Smooth muscle cell (in vitro differentiated cells): ENCODE measurements at regions not wholly inside any gene's neighbourhood (a gene's known extent, or its start where the extent isn't known, plus 50 kb on each side); places are given as distances from the start of the nearest gene placed in this dataset.

Experiments used
- DNase-seq: peaks from one replicate; lab custom pipeline; 2025; ENCODE audit not compliant: unreplicated experiment; lab: John Stamatoyannopoulos, UW
- H2AFZ ChIP-seq: fragments of 200-600 bp; sonication (generic); 2 replicates; pipeline ENCODE4 v1.6.0; 2016; ENCODE audit warnings: antibody characterized with exemption, low read depth, mild to moderate bottlenecking
- H3F3A ChIP-seq: fragments of 200-600 bp; sonication (generic); 2 replicates; pipeline ENCODE4 v1.6.0; 2017; ENCODE audit warnings: antibody characterized with exemption, low read depth
- H3K27ac ChIP-seq: fragments of 200-600 bp; sonication (generic); 2 replicates; pipeline ENCODE4 v1.5.1; 2016; ENCODE audit warnings: low read depth, mild to moderate bottlenecking
- H3K27me3 ChIP-seq: fragments of 200-600 bp; sonication (generic); 2 replicates; pipeline ENCODE4 v1.6.1; 2016; ENCODE audit warnings: low read depth, mild to moderate bottlenecking
- H3K36me3 ChIP-seq: fragments of 200-600 bp; sonication (generic); 2 replicates; pipeline ENCODE4 v1.5.1; 2016; ENCODE audit warnings: low read depth
- H3K4me1 ChIP-seq: fragments of 200-600 bp; sonication (generic); 2 replicates; pipeline ENCODE4 v1.5.1; 2016; ENCODE audit warnings: low read depth
- H3K4me2 ChIP-seq: fragments of 200-600 bp; sonication (generic); 2 replicates; pipeline ENCODE4 v1.6.0; 2016; ENCODE audit warnings: mild to moderate bottlenecking
- H3K4me3 ChIP-seq: fragments of 200-600 bp; sonication (generic); 2 replicates; pipeline ENCODE4 v1.5.1; 2016; ENCODE audit warnings: mild to moderate bottlenecking
- H3K79me2 ChIP-seq: fragments of 200-600 bp; sonication (generic); 2 replicates; pipeline ENCODE4 v1.6.0; 2016; ENCODE audit warnings: low read depth, mild to moderate bottlenecking
- H3K9ac ChIP-seq: fragments of 200-600 bp; sonication (generic); 2 replicates; pipeline ENCODE4 v1.6.0; 2016; ENCODE audit warnings: low read depth
- H3K9me3 ChIP-seq: fragments of 200-600 bp; sonication (generic); replicated peaks from 2 replicates; pipeline ENCODE4 v1.5.1; 2016; ENCODE audit warnings: low read depth
- H4K20me1 ChIP-seq: fragments of 200-600 bp; sonication (generic); 2 replicates; pipeline ENCODE4 v1.6.0; 2016; ENCODE audit warnings: low read depth
- WGBS: methylation state at CpG from one replicate; pipeline ENCODE4 v1.1.7; 2016; ENCODE audit warnings: low lambda C conversion rate; 5-methylcytosine and 5-hydroxymethylcytosine counted together
- TF ChIP-seq, protein P1 (sequence below): fragments of 200-600 bp; sonication (generic); IDR thresholded peaks from 2 replicates; pipeline ENCODE4 v1.5.1; 2017; ENCODE audit warnings: borderline replicate concordance, mild to moderate bottlenecking, antibody characterized with exemption; ENCODE audit not compliant: insufficient read depth, poor library complexity, severe bottlenecking

DNA sequence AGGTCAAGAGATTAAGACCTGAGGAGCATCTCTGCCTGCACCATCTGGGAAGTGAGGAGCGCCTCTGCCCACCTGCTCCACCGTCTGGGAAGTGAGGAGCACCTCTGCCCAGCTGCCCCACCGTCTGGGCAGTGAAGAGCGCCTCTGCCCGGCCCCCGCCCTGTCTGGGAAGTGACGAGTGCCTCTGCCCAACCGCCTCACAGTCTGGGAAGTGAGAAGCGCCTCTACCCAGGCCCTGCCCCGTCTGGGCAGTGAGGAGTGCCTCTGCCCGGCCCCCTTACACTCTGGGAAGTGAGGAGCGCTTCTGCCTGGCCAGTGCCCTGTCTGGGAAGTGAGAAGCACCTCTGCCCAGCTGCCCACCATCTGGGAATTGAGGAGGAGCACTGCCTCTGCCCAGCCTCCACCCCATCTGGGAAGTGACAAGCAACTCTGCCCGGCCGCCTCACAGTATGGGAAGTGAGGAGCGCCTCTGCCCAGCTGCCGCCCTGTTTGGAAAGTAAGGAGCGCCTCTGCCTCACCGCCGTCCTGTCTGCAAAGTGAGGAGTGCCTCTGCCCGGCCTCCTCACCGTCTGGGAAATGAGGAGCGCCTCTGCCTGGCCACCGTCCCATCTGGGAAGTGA, 270.4 kb upstream of the NRSN1 start:
- no peak overlapping the region for H3K4me3 ChIP-seq
- no peaks in the 10 kb centered on the region for H3F3A ChIP-seq
- no peaks in the 10 kb centered on the region for H3K4me1 ChIP-seq
- H3K9ac ChIP-seq: no peak overlapping the region
- no peaks in the 10 kb centered on the region for H3K27me3 ChIP-seq
- no peak overlapping the region for H3K27ac ChIP-seq
- H3K36me3 ChIP-seq: no peaks in the 10 kb centered on the region
- H3K4me2 ChIP-seq: no peak overlapping the region
- WGBS: 94% methylated on average over 22 of the region's 23 CpGs
- DNase-seq: no peak
- H3K79me2 ChIP-seq: no peaks in the 10 kb centered on the region
- no peak overlapping the region for H2AFZ ChIP-seq
- TF ChIP-seq, protein P1, sequence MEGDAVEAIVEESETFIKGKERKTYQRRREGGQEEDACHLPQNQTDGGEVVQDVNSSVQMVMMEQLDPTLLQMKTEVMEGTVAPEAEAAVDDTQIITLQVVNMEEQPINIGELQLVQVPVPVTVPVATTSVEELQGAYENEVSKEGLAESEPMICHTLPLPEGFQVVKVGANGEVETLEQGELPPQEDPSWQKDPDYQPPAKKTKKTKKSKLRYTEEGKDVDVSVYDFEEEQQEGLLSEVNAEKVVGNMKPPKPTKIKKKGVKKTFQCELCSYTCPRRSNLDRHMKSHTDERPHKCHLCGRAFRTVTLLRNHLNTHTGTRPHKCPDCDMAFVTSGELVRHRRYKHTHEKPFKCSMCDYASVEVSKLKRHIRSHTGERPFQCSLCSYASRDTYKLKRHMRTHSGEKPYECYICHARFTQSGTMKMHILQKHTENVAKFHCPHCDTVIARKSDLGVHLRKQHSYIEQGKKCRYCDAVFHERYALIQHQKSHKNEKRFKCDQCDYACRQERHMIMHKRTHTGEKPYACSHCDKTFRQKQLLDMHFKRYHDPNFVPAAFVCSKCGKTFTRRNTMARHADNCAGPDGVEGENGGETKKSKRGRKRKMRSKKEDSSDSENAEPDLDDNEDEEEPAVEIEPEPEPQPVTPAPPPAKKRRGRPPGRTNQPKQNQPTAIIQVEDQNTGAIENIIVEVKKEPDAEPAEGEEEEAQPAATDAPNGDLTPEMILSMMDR: no peak
- H3K9me3 ChIP-seq: no peaks in the 10 kb centered on the region
- no peaks in the 10 kb centered on the region for H4K20me1 ChIP-seq

DNA sequence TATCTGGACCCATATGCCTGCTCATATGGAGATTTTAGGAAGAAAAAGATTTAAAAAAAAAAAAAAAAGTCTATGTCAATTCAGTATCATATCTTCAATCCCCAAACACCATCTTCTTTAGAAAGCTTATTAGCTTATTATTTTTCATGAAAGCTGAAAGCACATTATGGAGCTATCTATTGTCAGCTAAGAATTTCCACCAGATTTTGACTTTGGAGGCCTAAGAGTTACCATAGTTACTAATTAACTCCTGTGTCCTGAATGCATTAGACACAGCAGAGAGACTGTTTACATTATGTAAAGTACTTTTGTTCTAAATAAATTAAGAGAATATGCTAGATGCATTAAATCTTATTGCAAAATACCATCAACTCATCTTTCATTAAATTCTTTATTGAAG, 255.5 kb upstream of the NRSN1 start:
- H3K36me3 ChIP-seq: no peaks in the 10 kb centered on the region
- TF ChIP-seq, protein P1: no peak

DNA sequence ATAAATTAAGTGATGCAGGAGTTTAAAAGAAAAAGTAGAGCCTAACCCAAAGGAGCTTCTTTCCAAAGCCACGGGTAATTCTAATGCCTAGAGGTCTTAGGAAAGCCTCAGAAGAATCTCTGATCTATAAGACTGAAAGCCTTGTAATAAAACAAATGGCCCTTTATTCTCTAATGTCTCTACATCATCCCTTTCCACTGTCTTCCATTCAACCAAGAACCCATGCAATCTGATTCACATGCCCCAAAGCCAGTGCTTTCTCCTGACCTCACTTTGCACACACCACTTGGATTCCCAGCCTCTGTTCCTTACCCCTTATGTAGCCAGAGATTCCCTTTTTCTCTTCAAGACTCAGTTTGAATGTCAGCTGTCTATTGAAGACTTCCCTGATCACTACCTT, 252.9 kb upstream of the NRSN1 start:
- 75% methylated on average over 1 of the region's 1 CpG for WGBS
- no peak overlapping the region for H3K4me2 ChIP-seq
- no peak overlapping the region for H3K9ac ChIP-seq
- H2AFZ ChIP-seq: no peak overlapping the region
- H3K27me3 ChIP-seq: no peaks in the 10 kb centered on the region
- H3K9me3 ChIP-seq: no peaks in the 10 kb centered on the region
- H3K4me3 ChIP-seq: no peak overlapping the region
- no peaks in the 10 kb centered on the region for H3F3A ChIP-seq
- no peak overlapping the region for H3K27ac ChIP-seq
- H3K4me1 ChIP-seq: no peaks in the 10 kb centered on the region
- H3K36me3 ChIP-seq: no peaks in the 10 kb centered on the region
- TF ChIP-seq, protein P1: no peak
- DNase-seq: no peak
- H3K79me2 ChIP-seq: no peaks in the 10 kb centered on the region
- H4K20me1 ChIP-seq: no peaks in the 10 kb centered on the region

More for the DNA sequence above, 255.5 kb upstream of the NRSN1 start:
- Histone ChIP-seq H3K27ac (no peak overlapping the region), H3K4me1 (no peaks in the 10 kb centered on the region), H3K27me3 (no peaks in the 10 kb centered on the region), H3K9ac (no peak overlapping the region), H3K9me3 (no peaks in the 10 kb centered on the region), H3K79me2 (no peaks in the 10 kb centered on the region), H3F3A (no peaks in the 10 kb centered on the region), H4K20me1 (no peaks in the 10 kb centered on the region), H2AFZ (no peak overlapping the region), H3K4me2 (no peak overlapping the region), H3K4me3 (no peak overlapping the region)
- no peak for DNase-seq

DNA sequence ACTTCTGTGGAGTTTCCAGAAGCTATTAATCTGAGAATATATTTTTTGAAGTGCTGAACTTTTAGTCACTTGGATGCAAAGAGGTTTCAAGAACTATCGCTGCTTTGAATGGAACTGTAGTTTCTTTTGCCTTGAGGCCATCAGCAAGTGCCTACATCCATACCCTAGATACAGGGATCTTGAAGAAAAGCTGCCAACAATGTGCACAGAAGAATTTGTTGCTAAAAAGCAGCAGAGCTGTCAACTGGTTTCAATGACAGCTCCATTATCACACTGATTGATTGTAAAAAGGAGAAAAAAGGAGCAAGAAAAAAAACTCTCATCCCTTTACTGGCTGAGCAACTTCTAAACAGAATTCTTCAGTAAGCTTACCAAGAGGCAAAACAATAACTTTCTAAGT, 251.0 kb upstream of the NRSN1 start:
- peak overlapping the region; percentile 28 for H2AFZ ChIP-seq
- no peaks in the 10 kb centered on the region for H3F3A ChIP-seq
- no peaks in the 10 kb centered on the region for H3K79me2 ChIP-seq
- H3K4me3 ChIP-seq: no peak overlapping the region
- TF ChIP-seq, protein P1: no peak
- H3K9me3 ChIP-seq: no peaks in the 10 kb centered on the region
- no peaks in the 10 kb centered on the region for H4K20me1 ChIP-seq
- H3K27me3 ChIP-seq: no peaks in the 10 kb centered on the region
- no peaks in the 10 kb centered on the region for H3K36me3 ChIP-seq
- 39% methylated on average over 1 of the region's 1 CpG for WGBS
- no peak overlapping the region for H3K27ac ChIP-seq
- H3K4me2 ChIP-seq: no peak overlapping the region
- no peak overlapping the region for H3K9ac ChIP-seq
- DNase-seq: no peak
- no peaks in the 10 kb centered on the region for H3K4me1 ChIP-seq
